ENCODE measurements at regions not wholly inside any gene's neighbourhood (a gene's known extent, or its start where the extent isn't known, plus 50 kb on each side); places are given as distances from the start of the nearest gene placed in this dataset.

DNA sequence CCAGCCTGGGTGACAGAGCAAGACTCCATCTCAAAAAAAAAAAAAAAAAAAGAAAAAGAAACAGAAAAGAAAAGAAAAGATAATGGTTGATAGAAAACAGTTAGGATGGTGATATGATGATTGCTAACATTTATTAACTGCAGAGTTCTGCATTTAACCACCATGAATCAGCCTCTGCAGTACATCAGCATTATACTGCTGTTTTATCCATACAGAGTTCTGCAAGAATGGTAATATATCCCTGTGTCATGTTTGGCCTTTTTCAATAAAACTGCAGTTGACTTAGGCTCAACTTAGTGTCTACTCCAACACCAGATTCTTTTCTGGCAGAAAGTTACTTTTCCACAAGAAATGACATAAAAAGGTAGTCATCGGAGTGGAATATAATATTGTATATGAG lies 62.6 kb downstream of the DUSP6 start:
- TF ChIP-seq ZBTB7A (IDR thresholded peaks at IDR 0.05; ENCODE audit: low read depth) (no peak), TCF12 (IDR thresholded peaks at IDR 0.05; ENCODE audit: low read depth) (no peak), EGR1 (IDR thresholded peaks at IDR 0.05) (no peak), CREB1 (IDR thresholded peaks at IDR 0.05; ENCODE audit: low read depth) (no peak), YY1 (IDR thresholded peaks at IDR 0.05; ENCODE audit: low read depth) (no peak), CEBPB (IDR thresholded peaks at IDR 0.05) (no peak)

GRCh38 chr12:89288959-89289358 lies 63.3 kb downstream of the DUSP6 start:
- TF ChIP-seq FOXM1 (IDR thresholded peaks at IDR 0.05; ENCODE audit: borderline replicate concordance, low read depth) = no peak
- no peak for TF ChIP-seq NFIC (IDR thresholded peaks at IDR 0.05)
- no peak for TF ChIP-seq EP300 (IDR thresholded peaks at IDR 0.05; ENCODE audit: borderline replicate concordance)
- no peak for TF ChIP-seq RAD21 (IDR thresholded peaks at IDR 0.05; ENCODE audit: low read depth)
- no peak for TF ChIP-seq TAF1 (IDR thresholded peaks at IDR 0.05; ENCODE audit: low read depth)
- TF ChIP-seq YY1 (IDR thresholded peaks at IDR 0.05; ENCODE audit: low read depth) = no peak
- TF ChIP-seq MAX (IDR thresholded peaks at IDR 0.05) = no peak
- TF ChIP-seq CREB1 (IDR thresholded peaks at IDR 0.05; ENCODE audit: low read depth) = no peak
- no peak for TF ChIP-seq EGR1 (IDR thresholded peaks at IDR 0.05)
- no peak for TF ChIP-seq ZBTB7A (IDR thresholded peaks at IDR 0.05; ENCODE audit: low read depth)
- no peak for TF ChIP-seq TEAD4 (IDR thresholded peaks at IDR 0.05)
- TF ChIP-seq CEBPB (IDR thresholded peaks at IDR 0.05) = no peak
- TF ChIP-seq TCF12 (IDR thresholded peaks at IDR 0.05; ENCODE audit: low read depth) = no peak
- no peak for TF ChIP-seq REST (IDR thresholded peaks at IDR 0.05; ENCODE audit: low read depth)
- TF ChIP-seq, protein P1, sequence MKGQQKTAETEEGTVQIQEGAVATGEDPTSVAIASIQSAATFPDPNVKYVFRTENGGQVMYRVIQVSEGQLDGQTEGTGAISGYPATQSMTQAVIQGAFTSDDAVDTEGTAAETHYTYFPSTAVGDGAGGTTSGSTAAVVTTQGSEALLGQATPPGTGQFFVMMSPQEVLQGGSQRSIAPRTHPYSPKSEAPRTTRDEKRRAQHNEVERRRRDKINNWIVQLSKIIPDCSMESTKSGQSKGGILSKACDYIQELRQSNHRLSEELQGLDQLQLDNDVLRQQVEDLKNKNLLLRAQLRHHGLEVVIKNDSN (IDR thresholded peaks at IDR 0.05) = no peak

DNA sequence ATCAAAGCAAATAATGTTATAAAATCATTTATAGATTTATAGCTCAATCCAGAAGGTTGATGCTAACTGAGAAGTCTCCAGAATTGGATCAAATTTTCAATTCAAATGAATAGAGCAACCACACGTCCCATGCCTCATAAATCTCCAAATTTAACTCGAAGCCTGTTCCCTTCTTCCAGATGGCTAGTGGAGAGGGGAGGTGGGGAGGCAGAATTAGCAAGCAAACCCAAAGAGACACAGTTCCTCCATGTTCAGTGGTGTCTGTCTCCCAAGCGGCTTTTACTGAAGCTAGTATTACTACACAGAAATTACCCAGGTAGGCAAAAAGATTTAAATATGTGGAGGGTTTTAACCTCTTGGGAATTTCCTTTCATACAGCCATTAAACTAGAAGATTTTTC lies 65.8 kb downstream of the DUSP6 start:
- TF ChIP-seq EGR1 (IDR thresholded peaks at IDR 0.05) (no peak), YY1 (IDR thresholded peaks at IDR 0.05; ENCODE audit: low read depth) (no peak), ZBTB7A (IDR thresholded peaks at IDR 0.05; ENCODE audit: low read depth) (no peak), MAX (IDR thresholded peaks at IDR 0.05) (no peak), TAF1 (IDR thresholded peaks at IDR 0.05; ENCODE audit: low read depth) (no peak), NFIC (IDR thresholded peaks at IDR 0.05) (no peak), REST (IDR thresholded peaks at IDR 0.05; ENCODE audit: low read depth) (no peak), TCF12 (IDR thresholded peaks at IDR 0.05; ENCODE audit: low read depth) (no peak), CREB1 (IDR thresholded peaks at IDR 0.05; ENCODE audit: low read depth) (no peak), FOXM1 (IDR thresholded peaks at IDR 0.05; ENCODE audit: borderline replicate concordance, low read depth) (no peak), EP300 (IDR thresholded peaks at IDR 0.05; ENCODE audit: borderline replicate concordance) (no peak)
- TF ChIP-seq, protein P1 (IDR thresholded peaks at IDR 0.05) = no peak

DNA sequence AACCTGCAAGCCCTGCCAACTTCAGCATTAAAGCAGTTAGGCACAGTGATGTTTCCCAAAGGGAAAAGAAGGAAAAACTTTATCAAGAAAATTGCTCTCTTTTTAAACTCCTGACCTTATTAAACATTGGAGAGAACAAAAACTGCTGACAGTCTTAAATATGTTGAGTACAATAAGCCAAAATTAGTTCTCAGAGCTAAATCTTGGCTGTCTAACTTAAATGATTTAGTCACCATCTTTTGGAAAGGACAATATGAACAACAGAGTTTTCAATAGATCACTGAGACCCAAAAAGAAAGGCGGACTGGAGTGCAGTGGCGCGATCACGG lies 70.8 kb downstream of the DUSP6 start:
- no peak for TF ChIP-seq EGR1 (IDR thresholded peaks at IDR 0.05)
- no peak for TF ChIP-seq YY1 (IDR thresholded peaks at IDR 0.05; ENCODE audit: low read depth)

DNA sequence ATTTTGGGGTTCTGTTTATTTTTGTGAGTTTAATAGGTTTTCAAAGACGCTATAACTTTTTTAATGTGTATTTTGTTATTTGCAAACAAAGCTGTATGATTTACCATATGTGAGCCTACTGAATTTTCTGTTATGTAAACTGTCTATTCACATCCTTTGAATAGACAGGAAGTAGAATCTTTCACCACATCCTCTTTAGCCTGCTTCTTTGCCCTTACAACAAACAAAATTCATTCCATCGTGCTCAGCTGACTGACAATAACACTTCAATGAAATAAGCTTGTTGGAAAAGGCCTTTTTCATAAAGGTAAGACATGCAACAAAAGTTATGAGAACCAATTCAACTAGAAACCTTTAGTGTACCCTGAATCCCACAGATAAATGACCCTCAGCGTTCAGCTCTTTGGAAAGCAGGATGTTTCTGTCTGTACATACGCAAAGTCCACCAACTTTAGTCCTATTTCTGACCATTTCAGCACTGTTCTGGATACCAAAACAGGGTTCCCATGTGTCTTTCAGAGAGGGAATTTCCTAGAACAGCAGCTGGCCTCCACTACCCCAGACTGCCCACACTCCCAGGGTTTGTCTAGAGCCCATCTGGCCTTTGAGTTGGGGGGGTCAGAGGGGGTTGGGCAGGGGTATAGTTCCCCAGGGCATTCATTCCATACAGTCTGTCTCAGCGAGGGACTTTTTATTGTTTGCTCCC lies 71.3 kb downstream of the DUSP6 start:
- TF ChIP-seq TCF12 (IDR thresholded peaks at IDR 0.05; ENCODE audit: low read depth) = no peak
- no peak for TF ChIP-seq REST (IDR thresholded peaks at IDR 0.05; ENCODE audit: low read depth)
- TF ChIP-seq ZBTB7A (IDR thresholded peaks at IDR 0.05; ENCODE audit: low read depth) = no peak
- TF ChIP-seq YY1 (IDR thresholded peaks at IDR 0.05; ENCODE audit: low read depth) = no peak
- TF ChIP-seq NFIC (IDR thresholded peaks at IDR 0.05) = no peak
- TF ChIP-seq CEBPB (IDR thresholded peaks at IDR 0.05) = no peak
- TF ChIP-seq EP300 (IDR thresholded peaks at IDR 0.05; ENCODE audit: borderline replicate concordance) = no peak
- TF ChIP-seq TEAD4 (IDR thresholded peaks at IDR 0.05) = no peak
- TF ChIP-seq, protein P1 (IDR thresholded peaks at IDR 0.05) = no peak
- TF ChIP-seq TAF1 (IDR thresholded peaks at IDR 0.05; ENCODE audit: low read depth) = no peak
- TF ChIP-seq FOXM1 (IDR thresholded peaks at IDR 0.05; ENCODE audit: borderline replicate concordance, low read depth) = no peak
- TF ChIP-seq CREB1 (IDR thresholded peaks at IDR 0.05; ENCODE audit: low read depth) = no peak
- TF ChIP-seq MAX (IDR thresholded peaks at IDR 0.05) = no peak
- TF ChIP-seq RAD21 (IDR thresholded peaks at IDR 0.05; ENCODE audit: low read depth) = no peak
- TF ChIP-seq EGR1 (IDR thresholded peaks at IDR 0.05) = no peak
